Loucy (cell line): ENCODE measurements at regions not wholly inside any gene's neighbourhood (a gene's known extent, or its start where the extent isn't known, plus 50 kb on each side); places are given as distances from the start of the nearest gene placed in this dataset.
"Not testable (repeated sequence)": the region's sequence is repeated elsewhere in the genome, so short reads cannot be mapped to it uniquely, and the experiment has no call there.

Source experiments
- H2AFZ ChIP-seq: fragments of 200-600 bp; sonication (generic); 2 replicates; pipeline ENCODE4 v1.6.0; 2016; ENCODE audit warnings: antibody characterized with exemption, mild to moderate bottlenecking, low read length, moderate library complexity
- H3F3A ChIP-seq: fragments of 200-600 bp; 2 replicates; pipeline ENCODE4 v1.6.0; 2016; ENCODE audit warnings: antibody characterized with exemption, low read depth, mild to moderate bottlenecking
- H3K27me3 ChIP-seq: fragments of 200-600 bp; sonication (generic); 2 replicates; pipeline ENCODE4 v1.6.1; 2014; ENCODE audit warnings: low read length, mild to moderate bottlenecking; ENCODE audit not compliant: insufficient read depth, poor library complexity, severe bottlenecking
- H3K36me3 ChIP-seq: fragments of 200-600 bp; sonication (generic); 2 replicates; pipeline ENCODE4 v1.6.1; 2016; ENCODE audit warnings: low read length; ENCODE audit not compliant: insufficient read depth
- H3K4me1 ChIP-seq: fragments of 200-600 bp; sonication (generic); 2 replicates; pipeline ENCODE4 v1.5.1; 2014; ENCODE audit warnings: low read length, mild to moderate bottlenecking; ENCODE audit not compliant: insufficient read depth, poor library complexity, severe bottlenecking
- H3K4me2 ChIP-seq: fragments of 200-600 bp; sonication (generic); 2 replicates; pipeline ENCODE4 v1.6.0; 2014; ENCODE audit warnings: antibody characterized with exemption, low read length, low read depth, mild to moderate bottlenecking; ENCODE audit not compliant: poor library complexity, severe bottlenecking
- H3K4me3 ChIP-seq: fragments of 200-600 bp; sonication (generic); 2 replicates; pipeline ENCODE4 v1.5.1; 2014; ENCODE audit warnings: low read length, mild to moderate bottlenecking, mixed read lengths; ENCODE audit not compliant: poor library complexity, severe bottlenecking
- H3K79me2 ChIP-seq: fragments of 200-600 bp; sonication (generic); 2 replicates; pipeline ENCODE4 v1.6.1; 2014; ENCODE audit warnings: low read length; ENCODE audit not compliant: insufficient read depth
- H3K9ac ChIP-seq: fragments of 200-600 bp; sonication (generic); 2 replicates; pipeline ENCODE4 v1.6.0; 2014; ENCODE audit warnings: mild to moderate bottlenecking, low read depth, low read length, moderate library complexity; ENCODE audit not compliant: poor library complexity, severe bottlenecking
- H3K9me2 ChIP-seq: fragments of 200-600 bp; sonication (generic); replicated peaks from 2 replicates; pipeline ENCODE4 v1.6.1; 2016; ENCODE audit warnings: low read depth, low read length, mixed read lengths
- H3K9me3 ChIP-seq: fragments of 200-600 bp; sonication (generic); 2 replicates; pipeline ENCODE4 v1.6.1; 2014; ENCODE audit warnings: mild to moderate bottlenecking, antibody characterized with exemption, low read length, low read depth; ENCODE audit not compliant: insufficient read depth
- H4K20me1 ChIP-seq: fragments of 200-600 bp; sonication (generic); 2 replicates; pipeline ENCODE4 v1.6.0; 2014; ENCODE audit warnings: antibody characterized with exemption, low read length, mild to moderate bottlenecking; ENCODE audit not compliant: insufficient read depth, poor library complexity, severe bottlenecking
- EZH2phosphoT487 ChIP-seq: fragments of 200-600 bp; IDR thresholded peaks from 2 replicates; pipeline ENCODE4 v1.6.1; 2018; ENCODE audit warnings: antibody characterized with exemption, mild to moderate bottlenecking, moderate library complexity, borderline replicate concordance
- TF ChIP-seq, protein P1 (sequence below): fragments of 200-600 bp; sonication (generic); conservative IDR thresholded peaks from 2 replicates; pipeline ENCODE4 v1.5.1; 2014; ENCODE audit warnings: mild to moderate bottlenecking, antibody characterized with exemption, low read length

DNA sequence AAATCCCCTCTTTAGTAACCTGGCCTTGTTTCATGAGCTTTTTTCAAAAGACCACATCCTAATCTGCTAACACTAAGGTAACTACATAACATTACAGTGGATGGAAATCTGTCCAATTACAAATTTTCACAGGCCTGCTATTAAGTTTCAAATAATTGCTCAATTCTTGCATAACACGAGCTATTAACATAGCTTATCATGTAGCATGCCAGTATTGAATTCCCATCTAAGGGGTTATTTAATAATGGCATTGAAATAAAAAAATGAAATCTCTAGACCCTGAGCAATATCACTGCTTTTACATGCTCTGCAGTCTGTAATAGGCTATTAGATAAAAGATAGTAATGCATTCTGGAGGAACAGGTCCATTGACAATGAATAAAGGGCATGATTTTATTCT lies 748.3 kb upstream of the NECTIN3 start:
- no peaks in the 10 kb centered on the region for H3K9me3 ChIP-seq
- no peaks in the 10 kb centered on the region for H3K9me2 ChIP-seq
- H3F3A ChIP-seq, result no peaks in the 10 kb centered on the region
- no peak overlapping the region for H3K4me2 ChIP-seq
- H3K4me3 ChIP-seq, result no peak overlapping the region
- no peak for TF ChIP-seq EZH2phosphoT487
- TF ChIP-seq, protein P1, sequence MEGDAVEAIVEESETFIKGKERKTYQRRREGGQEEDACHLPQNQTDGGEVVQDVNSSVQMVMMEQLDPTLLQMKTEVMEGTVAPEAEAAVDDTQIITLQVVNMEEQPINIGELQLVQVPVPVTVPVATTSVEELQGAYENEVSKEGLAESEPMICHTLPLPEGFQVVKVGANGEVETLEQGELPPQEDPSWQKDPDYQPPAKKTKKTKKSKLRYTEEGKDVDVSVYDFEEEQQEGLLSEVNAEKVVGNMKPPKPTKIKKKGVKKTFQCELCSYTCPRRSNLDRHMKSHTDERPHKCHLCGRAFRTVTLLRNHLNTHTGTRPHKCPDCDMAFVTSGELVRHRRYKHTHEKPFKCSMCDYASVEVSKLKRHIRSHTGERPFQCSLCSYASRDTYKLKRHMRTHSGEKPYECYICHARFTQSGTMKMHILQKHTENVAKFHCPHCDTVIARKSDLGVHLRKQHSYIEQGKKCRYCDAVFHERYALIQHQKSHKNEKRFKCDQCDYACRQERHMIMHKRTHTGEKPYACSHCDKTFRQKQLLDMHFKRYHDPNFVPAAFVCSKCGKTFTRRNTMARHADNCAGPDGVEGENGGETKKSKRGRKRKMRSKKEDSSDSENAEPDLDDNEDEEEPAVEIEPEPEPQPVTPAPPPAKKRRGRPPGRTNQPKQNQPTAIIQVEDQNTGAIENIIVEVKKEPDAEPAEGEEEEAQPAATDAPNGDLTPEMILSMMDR, result no peak
- H4K20me1 ChIP-seq, result no peaks in the 10 kb centered on the region
- H3K9ac ChIP-seq, result no peak overlapping the region
- no peaks in the 10 kb centered on the region for H3K27me3 ChIP-seq
- H3K79me2 ChIP-seq, result no peaks in the 10 kb centered on the region
- peaks cover 4% of the 10 kb centered on the region for H3K4me1 ChIP-seq
- H3K36me3 ChIP-seq, result no peaks in the 10 kb centered on the region
- no peak overlapping the region for H2AFZ ChIP-seq

DNA sequence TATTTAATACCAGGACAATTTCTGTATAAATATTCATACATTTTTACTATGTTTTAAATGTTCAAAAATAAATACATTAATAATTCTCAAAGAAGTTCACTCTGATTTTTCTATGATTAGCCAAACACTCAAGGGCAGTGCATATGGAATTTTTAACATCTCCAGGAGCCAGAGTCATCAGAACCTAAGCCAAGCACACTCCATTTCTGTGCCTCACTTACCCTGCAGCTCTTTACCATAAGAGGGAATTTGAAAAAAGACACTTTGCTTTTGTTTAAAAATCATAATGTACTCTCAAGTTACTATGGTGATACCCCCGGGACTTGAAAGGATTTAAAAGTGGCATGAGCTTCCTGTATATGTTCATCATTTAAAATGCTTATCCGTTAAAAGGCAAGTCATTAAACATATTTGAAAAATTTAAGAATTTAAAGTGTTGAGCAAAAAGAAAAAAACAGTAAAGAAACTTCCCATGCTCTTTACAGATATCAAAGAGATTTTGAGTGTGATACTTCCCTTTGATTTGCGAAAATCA lies 747.4 kb upstream of the NECTIN3 start:
- H3K27me3 ChIP-seq, result no peaks in the 10 kb centered on the region
- peaks cover 4% of the 10 kb centered on the region for H3K4me1 ChIP-seq

DNA sequence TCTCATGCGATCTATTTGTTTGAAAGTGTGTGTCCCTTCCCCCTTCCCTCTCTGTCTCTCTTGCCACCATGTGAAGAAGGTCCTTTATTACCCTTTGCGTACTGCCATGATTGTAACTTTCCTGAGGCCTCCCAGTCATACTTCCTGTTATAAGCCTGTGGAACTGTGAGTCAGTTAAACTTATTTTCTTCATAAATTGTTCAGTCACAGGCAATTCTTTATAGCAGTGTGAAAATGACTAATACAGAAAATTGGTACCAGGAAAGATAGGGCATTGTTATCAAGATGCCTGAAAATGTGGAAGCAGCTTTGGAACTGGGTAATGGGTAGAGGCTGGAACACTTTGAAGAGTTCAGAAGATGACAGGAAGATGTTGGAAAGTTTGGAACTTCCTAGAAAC lies 743.7 kb upstream of the NECTIN3 start:
- no peak overlapping the region for H3K4me2 ChIP-seq
- H2AFZ ChIP-seq, result no peak overlapping the region
- H3K36me3 ChIP-seq, result no peaks in the 10 kb centered on the region
- H4K20me1 ChIP-seq, result no peaks in the 10 kb centered on the region
- H3K9me2 ChIP-seq, result no peaks in the 10 kb centered on the region
- H3K4me1 ChIP-seq, result peaks cover 4% of the 10 kb centered on the region
- no peaks in the 10 kb centered on the region for H3F3A ChIP-seq
- TF ChIP-seq, protein P1, result no peak
- TF ChIP-seq EZH2phosphoT487, result no peak
- H3K9ac ChIP-seq, result no peak overlapping the region
- H3K9me3 ChIP-seq, result no peaks in the 10 kb centered on the region; the same call in 1 of the 2 replicates
- no peaks in the 10 kb centered on the region for H3K79me2 ChIP-seq
- H3K27me3 ChIP-seq, result no peaks in the 10 kb centered on the region
- no peak overlapping the region for H3K4me3 ChIP-seq

More for the DNA sequence above, 747.4 kb upstream of the NECTIN3 start:
- Histone ChIP-seq H3K79me2 (no peaks in the 10 kb centered on the region), H3F3A (no peaks in the 10 kb centered on the region), H3K9me3 (no peaks in the 10 kb centered on the region; the same call in 1 of the 2 replicates), H3K4me3 (no peak overlapping the region), H3K9ac (no peak overlapping the region), H2AFZ (no peak overlapping the region), H3K4me2 (no peak overlapping the region), H3K9me2 (no peaks in the 10 kb centered on the region), H3K36me3 (no peaks in the 10 kb centered on the region), H4K20me1 (no peaks in the 10 kb centered on the region)
- TF ChIP-seq EZH2phosphoT487, result no peak
- TF ChIP-seq, protein P1, result no peak

DNA sequence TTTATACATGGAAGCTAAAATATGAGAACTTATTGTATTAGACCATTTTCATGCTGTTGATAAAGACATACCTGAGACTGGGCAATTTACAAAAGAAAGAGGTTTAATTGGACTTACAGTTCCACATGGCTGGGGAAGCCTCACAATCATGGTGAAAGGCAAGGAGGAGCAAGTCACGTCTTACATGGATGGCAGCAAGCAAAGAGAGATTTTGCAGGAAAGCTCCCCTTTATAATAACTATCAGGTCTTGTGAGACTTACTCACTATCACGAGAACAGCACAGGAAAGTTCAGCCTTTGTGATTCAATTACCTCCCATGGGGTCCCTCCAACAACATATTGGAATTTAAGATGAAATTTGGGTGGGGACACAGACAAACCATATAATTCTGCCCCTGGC lies 740.1 kb upstream of the NECTIN3 start:
- H3K9me2 ChIP-seq, H4K20me1 ChIP-seq, H3K36me3 ChIP-seq, H2AFZ ChIP-seq, H3K4me3 ChIP-seq, H3K9ac ChIP-seq, H3K79me2 ChIP-seq, H3K9me3 ChIP-seq, H3K4me2 ChIP-seq, H3K27me3 ChIP-seq, H3F3A ChIP-seq, H3K4me1 ChIP-seq: not testable (repeated sequence)
